Mononuclear cell (primary cell): ENCODE measurements at regions not wholly inside any gene's neighbourhood (a gene's known extent, or its start where the extent isn't known, plus 50 kb on each side); places are given as distances from the start of the nearest gene placed in this dataset.

ENCODE experiments used
- H3K27me3 ChIP-seq: 2 replicates; pipeline ENCODE4 v1.6.0; 2011; ENCODE audit warnings: low read length, control low read depth; ENCODE audit not compliant: insufficient read depth
- H3K4me1 ChIP-seq: 2 replicates; pipeline ENCODE4 v1.5.1; 2011; ENCODE audit warnings: mild to moderate bottlenecking, low read length, control low read depth; ENCODE audit not compliant: insufficient read depth
- H3K4me3 ChIP-seq: 2 replicates; pipeline ENCODE4 v1.5.1; 2011; ENCODE audit warnings: mild to moderate bottlenecking, low read length, moderate library complexity
- H3K9me3 ChIP-seq: 2 replicates; pipeline ENCODE4 v1.5.1; 2011; ENCODE audit warnings: low read depth, mild to moderate bottlenecking, control low read depth, low read length

GRCh38 chr13:22506096-22506691, 674.6 kb upstream of the SGCG start:
- no peak overlapping the region for H3K4me3 ChIP-seq
- H3K9me3 ChIP-seq: no peaks in the 10 kb centered on the region
- H3K27me3 ChIP-seq: no peaks in the 10 kb centered on the region
- no peaks in the 10 kb centered on the region for H3K4me1 ChIP-seq

GRCh38 chr13:22517544-22517943, 663.2 kb upstream of the SGCG start:
- Histone ChIP-seq H3K9me3 (no peaks in the 10 kb centered on the region), H3K27me3 (no peaks in the 10 kb centered on the region), H3K4me3 (no peak overlapping the region), H3K4me1 (no peaks in the 10 kb centered on the region)

- Histone ChIP-seq H3K9me3 (no peaks in the 10 kb centered on the region), H3K4me3 (no peak overlapping the region), H3K4me1 (no peaks in the 10 kb centered on the region), H3K27me3 (no peaks in the 10 kb centered on the region)
Measured at GRCh38 chr13:22536851-22537250, 643.9 kb upstream of the SGCG start.

DNA sequence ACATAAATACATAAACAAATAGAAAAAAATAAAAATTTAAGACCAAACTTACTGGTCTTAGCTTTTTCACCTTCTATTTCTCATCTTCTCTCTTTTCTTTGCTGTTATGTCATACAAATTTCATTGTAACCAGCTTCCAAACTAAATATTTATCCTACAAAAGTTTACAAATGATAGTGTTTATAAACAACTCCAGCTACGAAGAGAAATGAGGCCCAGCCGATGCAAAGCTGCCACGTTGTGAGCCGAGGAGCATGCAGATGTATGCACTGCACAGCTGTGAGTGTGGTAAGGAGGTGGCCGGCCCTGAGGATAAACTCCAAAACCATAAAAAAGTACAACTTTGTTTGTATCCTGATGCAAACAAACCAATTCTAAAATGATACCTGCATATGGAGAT, 642.4 kb upstream of the SGCG start:
- Histone ChIP-seq H3K27me3 (no peaks in the 10 kb centered on the region), H3K9me3 (no peaks in the 10 kb centered on the region), H3K4me1 (no peaks in the 10 kb centered on the region), H3K4me3 (no peak overlapping the region)

- H3K27me3 ChIP-seq: no peaks in the 10 kb centered on the region
- no peaks in the 10 kb centered on the region for H3K4me1 ChIP-seq
- H3K9me3 ChIP-seq: no peaks in the 10 kb centered on the region
- no peak overlapping the region for H3K4me3 ChIP-seq
Measured at GRCh38 chr13:22549126-22549525, 631.7 kb upstream of the SGCG start.

GRCh38 chr13:22561581-22561980, 619.2 kb upstream of the SGCG start:
- Histone ChIP-seq H3K4me3 (no peak overlapping the region), H3K27me3 (no peaks in the 10 kb centered on the region), H3K9me3 (no peaks in the 10 kb centered on the region), H3K4me1 (no peaks in the 10 kb centered on the region)

GRCh38 chr13:22562116-22562515, 618.7 kb upstream of the SGCG start:
- H3K27me3 ChIP-seq: no peaks in the 10 kb centered on the region
- H3K4me3 ChIP-seq: no peak overlapping the region
- H3K4me1 ChIP-seq: no peaks in the 10 kb centered on the region
- H3K9me3 ChIP-seq: no peaks in the 10 kb centered on the region

GRCh38 chr13:22563272-22563671, 617.5 kb upstream of the SGCG start:
- no peak overlapping the region for H3K4me3 ChIP-seq
- no peaks in the 10 kb centered on the region for H3K27me3 ChIP-seq
- H3K9me3 ChIP-seq: no peaks in the 10 kb centered on the region
- H3K4me1 ChIP-seq: no peaks in the 10 kb centered on the region

DNA sequence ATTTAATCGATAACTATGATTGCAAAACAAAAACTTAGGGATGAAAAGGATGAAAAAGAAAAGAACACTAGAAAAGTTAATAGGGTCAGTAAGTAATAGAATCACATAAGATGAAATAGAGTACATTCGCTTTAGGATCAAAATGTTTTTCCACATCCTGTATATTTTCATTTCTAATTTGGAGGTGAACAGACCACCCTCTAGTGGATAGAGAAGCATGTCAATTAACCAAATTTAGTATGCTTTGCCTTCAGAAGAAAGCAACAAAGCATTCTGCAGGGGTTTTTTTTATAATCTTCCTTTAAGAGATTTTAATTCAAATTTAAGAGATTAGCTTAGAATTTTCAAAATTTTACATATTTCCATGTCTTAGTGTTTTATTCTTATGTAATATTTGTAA, 611.0 kb upstream of the SGCG start:
- Histone ChIP-seq H3K27me3 (no peaks in the 10 kb centered on the region), H3K4me3 (no peak overlapping the region), H3K9me3 (no peaks in the 10 kb centered on the region), H3K4me1 (no peaks in the 10 kb centered on the region)

- Histone ChIP-seq H3K4me1 (no peaks in the 10 kb centered on the region), H3K27me3 (no peaks in the 10 kb centered on the region), H3K9me3 (no peaks in the 10 kb centered on the region), H3K4me3 (no peak overlapping the region)
Measured at GRCh38 chr13:22589880-22590279, 590.9 kb upstream of the SGCG start.

DNA sequence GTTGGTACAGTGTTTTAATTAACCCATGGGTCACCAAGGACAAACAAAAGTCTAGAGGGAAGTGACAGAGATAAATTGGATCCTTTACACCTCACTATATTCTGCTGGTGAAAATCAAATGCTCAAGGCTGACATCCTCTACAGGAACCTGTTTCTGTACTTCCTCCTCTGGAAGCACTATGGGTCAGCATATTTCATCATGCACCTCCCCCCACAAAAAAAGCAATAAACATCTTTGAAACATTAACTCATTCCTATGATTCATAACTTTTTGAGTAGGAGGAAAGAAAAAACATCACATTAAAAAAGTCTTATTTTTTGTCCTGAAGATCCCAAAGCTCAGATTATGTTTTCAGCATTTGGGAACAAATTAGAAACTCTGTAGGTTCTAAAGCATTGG, 588.3 kb upstream of the SGCG start:
- Histone ChIP-seq H3K27me3 (no peaks in the 10 kb centered on the region), H3K4me1 (no peaks in the 10 kb centered on the region)

DNA sequence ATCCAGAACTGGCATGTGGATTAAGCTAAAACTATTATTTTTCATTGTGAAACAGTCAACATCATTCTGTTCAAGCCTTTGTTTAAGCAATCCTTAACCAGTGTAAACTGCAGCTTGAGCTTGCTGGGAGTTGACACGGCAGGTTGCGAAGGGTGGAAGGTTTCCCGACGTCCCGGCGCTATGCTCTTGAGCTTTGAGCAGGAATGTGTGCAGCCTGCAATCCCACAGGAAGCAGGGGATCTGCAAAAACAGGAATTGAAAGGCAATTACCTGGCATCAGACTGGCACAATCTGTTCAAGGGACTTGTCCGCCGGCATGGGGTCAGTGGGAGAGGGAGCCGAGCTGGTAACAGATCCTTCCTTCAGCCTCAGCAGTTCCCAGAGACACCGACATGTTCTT, 586.7 kb upstream of the SGCG start:
- Histone ChIP-seq H3K27me3 (no peaks in the 10 kb centered on the region), H3K9me3 (no peaks in the 10 kb centered on the region), H3K4me1 (no peaks in the 10 kb centered on the region), H3K4me3 (no peak overlapping the region)

More for the DNA sequence above, 588.3 kb upstream of the SGCG start:
- Histone ChIP-seq H3K4me3 (no peak overlapping the region), H3K9me3 (no peaks in the 10 kb centered on the region)

DNA sequence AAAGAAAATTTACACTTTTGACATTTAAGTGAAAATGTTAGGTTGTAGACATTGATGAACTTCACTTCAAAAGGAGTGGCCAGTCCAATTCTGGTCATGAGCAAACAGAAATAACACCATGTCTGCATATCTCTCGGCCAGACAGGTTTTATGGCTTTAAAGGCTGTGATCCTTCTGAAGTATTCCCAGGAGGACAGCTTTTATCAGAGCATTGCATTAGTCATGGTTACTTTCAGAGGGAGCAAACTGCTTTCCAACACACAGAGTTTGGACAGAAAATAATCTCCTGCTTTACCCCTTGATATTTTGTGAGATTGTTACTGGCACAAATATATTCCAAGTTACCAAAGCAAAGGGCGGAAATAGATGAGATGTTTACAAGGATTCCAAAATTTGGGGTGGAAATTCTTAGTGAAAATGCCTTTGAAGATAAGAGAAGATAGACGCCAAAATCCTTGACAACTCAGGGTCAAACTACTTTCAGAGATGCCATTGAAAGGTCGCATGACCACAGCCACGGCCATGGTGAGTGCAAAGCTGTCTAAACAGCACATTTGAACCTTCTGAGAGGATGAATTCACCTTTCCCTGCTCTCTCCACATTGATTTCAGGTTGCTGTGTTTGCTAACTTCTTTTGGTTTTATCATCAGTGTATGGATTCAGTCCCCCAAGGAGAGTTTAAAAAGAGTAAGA, 584.5 kb upstream of the SGCG start:
- Histone ChIP-seq H3K4me1 (no peaks in the 10 kb centered on the region), H3K27me3 (no peaks in the 10 kb centered on the region), H3K9me3 (no peaks in the 10 kb centered on the region), H3K4me3 (no peak overlapping the region)

- Histone ChIP-seq H3K4me3 (no peak overlapping the region), H3K4me1 (no peaks in the 10 kb centered on the region), H3K27me3 (no peaks in the 10 kb centered on the region), H3K9me3 (no peaks in the 10 kb centered on the region)
Measured at GRCh38 chr13:22599156-22599555, 581.6 kb upstream of the SGCG start.

- no peaks in the 10 kb centered on the region for H3K4me1 ChIP-seq
- no peaks in the 10 kb centered on the region for H3K27me3 ChIP-seq
- no peak overlapping the region for H3K4me3 ChIP-seq
- H3K9me3 ChIP-seq: no peaks in the 10 kb centered on the region
Measured at GRCh38 chr13:22618002-22618401, 562.8 kb upstream of the SGCG start.

DNA sequence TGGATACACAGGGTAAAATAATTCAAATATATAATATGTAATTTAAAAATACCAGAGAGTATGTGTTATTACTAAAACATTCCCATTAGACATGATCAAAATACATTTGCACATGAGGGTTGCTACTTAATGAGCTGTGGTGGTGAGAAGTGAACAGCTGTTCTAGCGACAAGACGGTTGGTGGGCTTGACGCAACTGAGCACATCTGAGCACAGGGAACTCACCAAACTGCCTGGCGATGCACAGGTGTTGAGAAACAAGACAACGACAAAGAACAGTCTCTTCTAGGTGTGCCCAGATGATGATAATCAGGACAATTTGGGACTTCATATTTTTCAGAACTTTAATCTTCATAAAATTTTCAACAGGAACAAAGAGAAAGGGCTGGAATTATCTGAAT, 555.1 kb upstream of the SGCG start:
- Histone ChIP-seq H3K4me3 (no peak overlapping the region), H3K27me3 (no peaks in the 10 kb centered on the region), H3K4me1 (no peaks in the 10 kb centered on the region), H3K9me3 (no peaks in the 10 kb centered on the region)
